C4-2B (cell line): ENCODE measurements at regions not wholly inside any gene's neighbourhood (a gene's known extent, or its start where the extent isn't known, plus 50 kb on each side); places are given as distances from the start of the nearest gene placed in this dataset.

Experiments used
- H3K27ac ChIP-seq: fragments of 450-650 bp; 2 replicates; pipeline ENCODE4 v1.5.1; 2017
- CTCF ChIP-seq: fragments of 450-650 bp; conservative IDR thresholded peaks from 2 replicates; pipeline ENCODE4 v1.5.1; 2017; ENCODE audit warnings: mild to moderate bottlenecking
- ZFX ChIP-seq: fragments of 450-650 bp; IDR thresholded peaks from 2 replicates; pipeline ENCODE4 v1.6.1; 2017

GRCh38 chr11:70502677-70503467 lies 104.5 kb downstream of the CTTN start:
- TF ChIP-seq ZFX (no peak), CTCF (no peak)

GRCh38 chr11:70503468-70504221 lies 105.3 kb downstream of the CTTN start:
- TF ChIP-seq ZFX, result no peak
- no peak for TF ChIP-seq CTCF
- no peak overlapping the region for H3K27ac ChIP-seq

More at GRCh38 chr11:70502677-70503467, 104.5 kb downstream of the CTTN start:
- H3K27ac ChIP-seq, result no peak overlapping the region

GRCh38 chr11:70504246-70505020 lies 106.1 kb downstream of the CTTN start:
- no peak overlapping the region for H3K27ac ChIP-seq
- TF ChIP-seq ZFX (no peak), CTCF (no peak)

GRCh38 chr11:70505331-70505731 lies 107.0 kb downstream of the CTTN start:
- no peak overlapping the region for H3K27ac ChIP-seq
- no peak for TF ChIP-seq CTCF
- no peak; the same call in 1 of the 2 replicates for TF ChIP-seq ZFX

GRCh38 chr11:70505761-70506657 lies 107.7 kb downstream of the CTTN start:
- no peak for TF ChIP-seq CTCF
- no peak for TF ChIP-seq ZFX

GRCh38 chr11:70506658-70506970 lies 108.3 kb downstream of the CTTN start:
- TF ChIP-seq ZFX (no peak), CTCF (no peak)
- H3K27ac ChIP-seq, result no peak overlapping the region

More at GRCh38 chr11:70505761-70506657, 107.7 kb downstream of the CTTN start:
- H3K27ac ChIP-seq, result no peak overlapping the region
